ENCODE measurements at regions not wholly inside any gene's neighbourhood (a gene's known extent, or its start where the extent isn't known, plus 50 kb on each side); places are given as distances from the start of the nearest gene placed in this dataset.

DNA sequence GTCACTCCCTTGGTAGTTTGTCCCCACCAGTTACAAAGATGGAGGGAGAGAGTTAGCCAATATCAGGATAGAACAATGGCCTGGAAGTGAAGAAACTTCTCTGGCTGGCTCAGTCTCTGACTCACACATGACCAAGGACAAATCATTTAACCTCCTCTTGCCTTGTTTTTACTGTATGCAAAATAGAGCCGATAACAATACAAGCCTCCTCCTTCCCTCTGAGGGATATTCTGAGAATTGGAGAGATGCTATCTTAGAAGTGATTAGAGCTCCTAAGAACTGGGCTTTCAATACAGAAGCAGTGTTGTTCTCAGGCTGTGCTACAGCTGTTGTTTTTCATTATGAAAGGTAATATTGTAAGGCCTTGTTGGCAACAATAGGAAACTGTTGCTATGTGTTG, 87.7 kb upstream of the EGR2 start:
- Mint-ChIP-seq H3K4me3 (no peak overlapping the region), H3K9me3 (peaks cover 8% of the 10 kb centered on the region), H3K4me1 (ENCODE audit: low read depth) (no peaks in the 10 kb centered on the region), H3K27me3 (peaks cover 20% of the 10 kb centered on the region), H3K36me3 (ENCODE audit: low read depth) (no peaks in the 10 kb centered on the region), H3K27ac (no peak overlapping the region)
- intact Hi-C loops (cut with micrococcal nuclease): no loop called here

DNA sequence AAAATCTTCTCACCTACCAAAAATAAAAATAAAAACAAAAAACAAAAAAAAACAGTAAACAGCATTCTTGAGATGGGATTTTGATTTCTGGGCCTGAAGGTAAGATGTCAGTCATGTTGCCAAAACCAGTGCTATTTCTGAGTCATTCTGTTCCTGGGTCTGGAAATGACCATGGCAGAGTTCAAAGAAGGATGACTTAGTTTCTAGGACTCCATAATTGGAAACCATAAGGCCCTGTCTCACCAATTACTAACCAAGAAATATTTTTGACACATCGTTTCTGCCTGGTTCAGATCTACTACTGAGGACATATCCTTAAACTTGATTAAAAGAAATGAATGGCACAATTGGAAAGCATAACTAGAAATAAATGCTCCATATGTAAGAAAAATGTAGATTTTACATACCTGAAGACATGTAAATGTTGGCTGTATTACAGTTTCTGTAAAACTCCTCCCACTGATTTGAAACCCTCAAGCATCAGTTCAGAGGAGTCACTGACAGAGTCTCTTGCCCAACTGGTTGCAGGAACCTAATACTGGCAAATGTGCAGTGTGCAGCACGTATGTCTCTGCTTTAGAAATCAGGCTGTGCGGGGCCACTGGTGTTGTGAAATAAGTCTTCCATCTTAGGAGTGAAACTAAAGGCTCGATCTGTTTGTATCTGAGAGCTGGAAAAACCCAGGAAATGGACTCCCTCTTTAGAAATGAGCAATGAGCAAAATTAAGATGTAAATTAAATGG, 84.8 kb upstream of the EGR2 start:
- Mint-ChIP-seq H3K27me3 (peaks cover 21% of the 10 kb centered on the region), H3K4me3 (no peak overlapping the region), H3K4me1 (ENCODE audit: low read depth) (peaks cover 5% of the 10 kb centered on the region), H3K27ac (no peak overlapping the region), H3K36me3 (ENCODE audit: low read depth) (no peaks in the 10 kb centered on the region), H3K9me3 (peaks cover 8% of the 10 kb centered on the region)
- intact Hi-C loops (cut with micrococcal nuclease): no loop called here

DNA sequence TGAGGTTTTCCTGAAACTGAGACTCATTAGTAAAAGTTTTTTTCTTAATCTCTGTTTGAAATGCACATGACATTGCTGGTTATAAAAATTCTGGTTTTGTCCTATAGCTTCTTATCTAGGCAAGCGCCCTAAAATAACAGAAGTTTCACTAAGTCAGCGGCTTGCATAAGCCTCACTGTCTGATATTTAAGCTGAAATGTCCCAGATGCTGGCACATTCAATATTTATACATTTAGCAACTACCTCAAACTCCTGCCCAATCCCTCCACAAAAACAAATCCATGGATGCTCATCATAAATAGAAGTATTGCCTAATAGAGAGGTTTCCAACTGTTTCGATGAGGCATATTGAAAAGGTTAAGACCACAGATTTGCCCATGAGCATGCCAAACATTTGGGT, 83.1 kb upstream of the EGR2 start:
- peaks cover 5% of the 10 kb centered on the region for H3K4me1 Mint-ChIP-seq (ENCODE audit: low read depth)
- H3K4me3 Mint-ChIP-seq: no peak overlapping the region
- H3K9me3 Mint-ChIP-seq: no peaks in the 10 kb centered on the region
- H3K27me3 Mint-ChIP-seq: peaks cover 11% of the 10 kb centered on the region
- intact Hi-C loops (cut with micrococcal nuclease): no loop called here
- H3K36me3 Mint-ChIP-seq (ENCODE audit: low read depth): no peaks in the 10 kb centered on the region
- H3K27ac Mint-ChIP-seq: no peak overlapping the region

DNA sequence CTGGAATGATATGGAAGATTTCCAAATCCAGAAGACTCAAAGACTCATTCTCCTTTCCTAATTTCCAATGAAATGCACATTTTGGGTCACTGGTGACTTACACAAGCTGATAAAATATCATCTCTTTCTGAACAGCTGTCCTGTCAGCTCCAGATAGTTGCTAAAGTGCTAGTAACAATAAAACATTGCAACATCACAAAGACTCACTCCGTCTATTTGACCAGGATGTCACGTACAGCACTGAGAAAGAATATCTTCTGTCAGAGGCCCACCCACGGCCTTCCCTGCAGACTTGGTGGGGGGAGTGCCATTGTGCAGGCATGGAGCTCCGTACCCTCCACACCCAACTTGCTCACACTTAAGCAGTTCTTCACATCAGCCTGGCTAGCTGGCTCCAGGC, 78.9 kb upstream of the EGR2 start:
- intact Hi-C loops (cut with micrococcal nuclease): no loop called here
- Mint-ChIP-seq H3K27me3 (peaks cover 20% of the 10 kb centered on the region), H3K9me3 (no peaks in the 10 kb centered on the region), H3K4me1 (ENCODE audit: low read depth) (peaks cover 16% of the 10 kb centered on the region), H3K27ac (no peak overlapping the region), H3K36me3 (ENCODE audit: low read depth) (no peaks in the 10 kb centered on the region), H3K4me3 (no peak overlapping the region)

DNA sequence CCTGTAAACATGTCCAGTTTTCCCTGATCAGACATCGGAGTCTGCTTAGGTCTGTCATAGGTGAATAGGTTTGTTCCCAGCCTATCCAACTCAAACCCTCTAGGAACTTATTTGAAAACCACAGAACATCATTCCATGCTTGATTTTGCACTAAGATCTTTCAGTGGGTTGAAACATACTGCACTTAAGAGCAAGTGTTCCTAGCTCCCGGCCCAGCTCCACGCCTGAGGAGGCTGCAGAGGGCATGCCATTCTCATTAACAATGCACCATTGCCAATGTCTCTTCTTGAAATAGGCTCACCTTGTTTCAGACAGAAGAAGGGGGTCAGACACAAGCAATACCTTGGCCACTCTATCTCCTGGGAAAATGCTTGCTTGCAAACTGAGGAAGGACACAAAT, 78.0 kb upstream of the EGR2 start:
- Mint-ChIP-seq H3K4me1 (ENCODE audit: low read depth) (peaks cover 16% of the 10 kb centered on the region), H3K36me3 (ENCODE audit: low read depth) (no peaks in the 10 kb centered on the region), H3K4me3 (no peak overlapping the region), H3K27ac (no peak overlapping the region), H3K27me3 (peaks cover 23% of the 10 kb centered on the region), H3K9me3 (no peaks in the 10 kb centered on the region)
- intact Hi-C loops (cut with micrococcal nuclease): no loop called here

DNA sequence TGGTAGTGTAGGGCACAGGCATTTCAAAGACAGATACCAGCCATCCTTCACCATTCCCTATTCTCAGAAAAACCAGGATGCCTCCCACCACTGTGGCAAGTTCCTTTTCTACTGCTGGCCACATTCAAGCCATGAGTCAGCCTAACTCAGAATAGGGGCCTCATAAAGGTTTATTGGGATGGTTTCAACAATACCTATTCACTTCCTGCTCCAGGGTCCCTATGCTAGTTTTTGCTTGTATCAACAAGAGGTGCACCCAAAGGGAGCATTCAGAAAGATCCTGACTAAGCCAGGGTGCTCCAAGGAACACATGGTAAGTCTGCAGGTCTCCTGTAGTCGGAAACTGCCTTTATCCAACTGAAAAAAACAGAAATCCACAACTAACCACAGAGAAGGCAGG, 76.9 kb upstream of the EGR2 start:
- H3K4me1 Mint-ChIP-seq (ENCODE audit: low read depth): peaks cover 11% of the 10 kb centered on the region

DNA sequence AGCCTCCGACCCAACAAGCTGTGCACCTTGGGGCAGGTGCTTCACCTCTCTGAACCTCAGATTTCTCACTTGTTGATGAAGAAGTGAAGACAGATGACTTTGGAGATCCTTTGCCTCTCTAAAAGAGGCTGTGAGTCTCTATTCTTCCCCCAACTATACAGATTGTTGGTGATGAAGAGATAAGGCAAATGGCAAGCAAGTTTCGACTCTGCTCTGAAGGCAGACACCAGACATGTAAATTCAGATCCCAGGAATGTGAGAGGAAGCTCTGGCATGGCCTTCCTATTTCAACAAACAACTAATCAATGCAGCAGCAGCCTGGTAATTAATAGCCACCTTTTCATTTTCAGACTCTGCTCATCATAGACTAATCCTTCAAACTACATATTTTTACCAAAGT, 74.2 kb upstream of the EGR2 start:
- Mint-ChIP-seq H3K27ac (no peak overlapping the region), H3K9me3 (no peaks in the 10 kb centered on the region), H3K4me1 (ENCODE audit: low read depth) (peaks cover 17% of the 10 kb centered on the region), H3K27me3 (peaks cover 30% of the 10 kb centered on the region), H3K4me3 (no peak overlapping the region), H3K36me3 (ENCODE audit: low read depth) (no peaks in the 10 kb centered on the region)
- intact Hi-C loops (cut with micrococcal nuclease): no loop called here

More for the DNA sequence above, 76.9 kb upstream of the EGR2 start:
- Mint-ChIP-seq H3K36me3 (ENCODE audit: low read depth) (no peaks in the 10 kb centered on the region), H3K4me3 (no peak overlapping the region), H3K27ac (no peak overlapping the region), H3K9me3 (no peaks in the 10 kb centered on the region), H3K27me3 (peaks cover 25% of the 10 kb centered on the region)
- intact Hi-C loops (cut with micrococcal nuclease): no loop called here

DNA sequence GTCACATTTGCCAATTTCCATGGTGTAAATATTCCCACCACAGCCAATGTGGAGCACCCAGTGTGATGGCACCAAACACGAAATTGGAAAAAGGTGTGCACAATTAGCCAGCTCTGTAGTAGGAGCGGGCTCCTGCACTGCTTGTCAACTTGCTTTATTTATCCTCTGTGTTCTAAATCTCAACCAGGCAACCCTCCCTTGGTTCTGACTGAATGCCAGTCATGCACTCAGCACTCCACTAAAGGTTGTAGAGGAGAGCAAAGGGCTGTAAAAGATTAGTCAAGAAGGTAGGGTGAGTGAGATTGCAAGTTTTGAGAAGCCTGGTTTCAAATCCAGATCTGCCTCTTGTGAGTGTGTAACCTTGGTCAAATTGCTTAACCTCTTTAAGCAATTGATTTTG, 71.5 kb upstream of the EGR2 start:
- no peaks in the 10 kb centered on the region for H3K9me3 Mint-ChIP-seq
- H3K4me3 Mint-ChIP-seq: no peak overlapping the region
- no peak overlapping the region for H3K27ac Mint-ChIP-seq
- H3K27me3 Mint-ChIP-seq: peaks cover 51% of the 10 kb centered on the region
- peaks cover 13% of the 10 kb centered on the region for H3K4me1 Mint-ChIP-seq (ENCODE audit: low read depth)
- H3K36me3 Mint-ChIP-seq (ENCODE audit: low read depth): no peaks in the 10 kb centered on the region
- intact Hi-C loops (cut with micrococcal nuclease): no loop called here

DNA sequence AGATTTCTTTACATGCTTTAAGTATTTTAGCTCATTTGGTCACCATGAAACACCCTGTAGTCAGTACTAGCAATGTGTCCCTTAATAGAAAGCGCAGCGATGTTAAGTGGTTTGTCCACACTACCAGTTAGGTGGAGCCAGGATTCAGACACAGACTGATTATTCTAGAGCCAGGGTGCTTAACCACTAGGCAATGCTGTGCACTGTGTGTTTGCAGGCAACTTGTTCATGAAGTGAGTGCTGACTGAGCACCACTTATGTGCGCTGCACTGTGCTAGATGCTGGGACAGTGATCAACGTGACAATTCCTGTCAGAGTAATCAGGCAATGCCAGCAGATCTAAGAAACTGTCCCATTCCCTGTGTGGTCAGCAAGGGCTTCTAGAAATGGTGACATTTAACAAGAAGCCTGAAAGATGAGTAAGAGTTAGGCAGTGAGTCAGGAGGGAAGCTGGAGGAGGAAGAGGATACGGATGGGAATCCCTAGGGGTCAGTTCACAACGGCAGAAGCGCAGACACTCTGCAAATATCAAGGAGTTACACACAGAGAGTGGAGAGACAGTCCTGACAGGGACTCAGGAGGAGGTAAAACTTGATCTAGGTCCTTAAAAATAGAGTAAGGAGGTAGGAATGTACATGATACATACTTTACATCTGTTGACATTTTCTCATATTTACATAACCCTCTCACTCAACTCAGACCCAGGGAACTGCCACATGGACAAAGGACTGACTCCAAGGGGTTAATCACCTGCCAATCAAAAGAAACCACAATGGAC, 69.7 kb upstream of the EGR2 start:
- Mint-ChIP-seq H3K4me3 (no peak overlapping the region), H3K36me3 (ENCODE audit: low read depth) (no peaks in the 10 kb centered on the region), H3K9me3 (no peaks in the 10 kb centered on the region), H3K4me1 (ENCODE audit: low read depth) (peaks cover 10% of the 10 kb centered on the region), H3K27me3 (peaks cover 51% of the 10 kb centered on the region), H3K27ac (no peak overlapping the region)
- intact Hi-C loops (cut with micrococcal nuclease): no loop called here

DNA sequence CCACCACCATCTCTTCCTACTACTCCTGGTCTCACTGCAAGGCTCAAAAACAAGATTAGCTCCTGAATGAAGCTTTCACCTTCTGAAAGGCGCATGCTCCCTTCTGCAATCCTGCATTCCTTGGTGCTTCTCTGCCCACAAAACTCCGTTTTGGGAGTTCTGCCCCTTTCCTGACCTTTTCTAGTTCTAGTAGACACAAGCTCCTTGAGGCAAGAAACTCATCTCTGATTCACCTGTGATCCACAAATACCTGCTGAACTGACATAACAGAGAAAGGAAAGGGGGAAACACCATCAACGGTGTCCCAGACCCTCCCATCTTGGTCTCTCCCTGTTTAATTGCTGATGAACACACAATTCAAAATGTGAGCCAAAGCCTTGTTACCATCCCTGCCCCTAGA, 64.0 kb upstream of the EGR2 start:
- Mint-ChIP-seq H3K4me1 (ENCODE audit: low read depth) (no peaks in the 10 kb centered on the region), H3K9me3 (no peaks in the 10 kb centered on the region), H3K27ac (no peak overlapping the region), H3K4me3 (no peak overlapping the region), H3K36me3 (ENCODE audit: low read depth) (no peaks in the 10 kb centered on the region), H3K27me3 (peaks cover 46% of the 10 kb centered on the region)
- intact Hi-C loops (cut with micrococcal nuclease): no loop called here

DNA sequence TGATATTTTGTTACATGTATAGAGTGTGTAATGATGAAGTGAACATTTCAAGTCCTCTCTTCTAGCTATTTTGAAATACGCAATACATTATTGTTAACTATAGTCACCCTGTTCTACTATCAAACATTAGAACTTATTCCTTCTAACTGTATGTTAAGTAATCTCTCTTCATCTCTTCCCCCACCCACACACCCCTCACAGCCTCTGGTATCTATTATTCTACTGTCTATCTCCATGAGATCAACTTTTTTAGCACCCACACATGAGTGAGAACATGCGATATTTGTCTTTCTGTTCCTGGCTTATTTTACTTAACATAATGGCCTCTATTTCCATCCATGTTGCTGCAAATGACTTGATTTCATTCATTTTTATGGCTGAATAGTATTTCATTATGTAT, 57.7 kb upstream of the EGR2 start:
- Mint-ChIP-seq H3K36me3 (ENCODE audit: low read depth) (no peaks in the 10 kb centered on the region), H3K27me3 (peaks cover 22% of the 10 kb centered on the region), H3K4me1 (ENCODE audit: low read depth) (no peaks in the 10 kb centered on the region), H3K4me3 (no peak overlapping the region), H3K27ac (no peak overlapping the region), H3K9me3 (no peaks in the 10 kb centered on the region)
- intact Hi-C loops (cut with micrococcal nuclease): no loop called here

DNA sequence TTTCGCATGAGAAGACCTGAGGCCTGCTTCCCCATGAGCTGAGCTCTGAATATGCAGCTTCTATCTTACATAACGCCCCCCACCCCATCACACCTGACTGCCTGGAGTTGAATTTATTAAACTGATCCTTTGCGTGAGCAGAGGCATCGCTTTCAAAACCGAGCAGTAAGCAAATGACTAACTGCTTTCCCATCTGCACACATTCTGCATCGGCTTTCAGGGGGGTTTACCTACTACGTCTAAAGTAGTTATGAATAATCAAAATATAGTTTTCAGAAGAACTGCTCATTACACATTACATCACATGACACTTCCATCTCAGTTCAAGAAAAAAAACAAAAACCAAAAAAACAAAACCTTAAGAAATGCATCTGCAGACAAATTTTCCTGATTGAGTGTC, 54.7 kb upstream of the EGR2 start:
- no peaks in the 10 kb centered on the region for H3K36me3 Mint-ChIP-seq (ENCODE audit: low read depth)
- peaks cover 14% of the 10 kb centered on the region for H3K27me3 Mint-ChIP-seq
- H3K9me3 Mint-ChIP-seq: no peaks in the 10 kb centered on the region
- no peak overlapping the region for H3K4me3 Mint-ChIP-seq
- no peaks in the 10 kb centered on the region for H3K4me1 Mint-ChIP-seq (ENCODE audit: low read depth)
- no peak overlapping the region for H3K27ac Mint-ChIP-seq
- intact Hi-C loops (cut with micrococcal nuclease): no loop called here

DNA sequence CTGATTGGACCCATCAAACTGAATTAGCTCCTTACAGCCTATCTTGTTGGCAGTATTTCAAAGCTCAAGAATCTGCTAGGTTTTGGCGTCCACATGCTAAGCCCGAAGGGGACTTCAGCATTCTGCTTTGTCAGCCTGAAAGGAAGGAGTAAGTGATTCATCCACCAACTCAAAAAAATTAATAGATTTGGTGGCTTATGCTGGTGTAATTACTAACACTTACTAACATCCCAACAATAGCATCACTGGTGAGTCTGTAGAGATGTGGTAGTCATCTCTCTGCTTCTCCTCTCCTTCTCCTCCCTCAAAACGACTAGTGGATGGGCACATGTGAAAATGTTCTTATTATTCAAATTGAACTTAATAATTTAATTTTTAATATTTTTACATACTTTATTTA, 53.8 kb upstream of the EGR2 start:
- intact Hi-C loops (cut with micrococcal nuclease): no loop called here
- H3K9me3 Mint-ChIP-seq: no peaks in the 10 kb centered on the region
- peaks cover 14% of the 10 kb centered on the region for H3K27me3 Mint-ChIP-seq
- H3K4me1 Mint-ChIP-seq (ENCODE audit: low read depth): no peaks in the 10 kb centered on the region
- H3K4me3 Mint-ChIP-seq: no peak overlapping the region
- no peaks in the 10 kb centered on the region for H3K36me3 Mint-ChIP-seq (ENCODE audit: low read depth)
- no peak overlapping the region for H3K27ac Mint-ChIP-seq

DNA sequence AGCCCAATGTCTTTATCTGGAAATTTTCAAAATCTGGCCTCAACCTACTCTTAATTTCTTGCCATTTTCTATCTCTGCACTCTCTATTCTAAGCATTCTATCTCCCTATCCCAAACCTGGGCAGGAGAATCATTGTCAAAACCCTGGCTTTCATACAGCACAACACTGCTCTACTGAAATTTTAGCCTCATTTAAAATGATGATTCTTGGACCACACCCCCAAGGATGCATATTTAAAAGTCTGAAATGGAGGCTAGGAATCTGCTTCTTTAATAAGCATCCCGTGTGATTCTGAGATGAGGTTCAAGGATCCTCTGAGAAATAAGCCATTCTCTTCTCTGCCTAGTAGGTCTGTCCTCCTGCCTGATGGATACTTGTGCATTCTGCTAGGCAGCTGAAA, 50.8 kb upstream of the EGR2 start:
- H3K4me3 Mint-ChIP-seq: no peak overlapping the region
- intact Hi-C loops (cut with micrococcal nuclease): no loop called here
- no peaks in the 10 kb centered on the region for H3K36me3 Mint-ChIP-seq (ENCODE audit: low read depth)
- no peak overlapping the region for H3K27ac Mint-ChIP-seq
- H3K27me3 Mint-ChIP-seq: peaks cover 2% of the 10 kb centered on the region
- peaks cover 8% of the 10 kb centered on the region for H3K4me1 Mint-ChIP-seq (ENCODE audit: low read depth)
- no peaks in the 10 kb centered on the region for H3K9me3 Mint-ChIP-seq

DNA sequence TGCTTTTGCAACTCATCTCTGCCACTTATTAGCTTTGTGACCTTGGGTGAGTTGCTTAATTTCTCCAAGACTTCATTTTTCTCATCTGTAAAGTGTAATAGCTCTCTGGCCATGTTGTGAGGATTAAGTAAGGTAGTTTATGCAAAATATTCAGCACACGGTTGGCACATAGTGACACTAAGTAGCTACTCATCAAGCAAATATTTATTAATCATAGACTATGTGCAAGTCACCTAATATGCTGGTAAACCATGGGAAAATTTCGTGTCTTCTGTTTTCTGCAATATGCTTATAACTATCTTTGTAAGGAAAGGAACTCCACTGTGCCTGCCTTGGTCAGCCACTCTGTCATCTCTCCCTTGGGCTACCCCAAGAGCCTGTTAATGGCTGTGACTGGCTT, 50.3 kb upstream of the EGR2 start:
- H3K9me3 Mint-ChIP-seq: no peaks in the 10 kb centered on the region
- peaks cover 13% of the 10 kb centered on the region for H3K4me1 Mint-ChIP-seq (ENCODE audit: low read depth)
- no peaks in the 10 kb centered on the region for H3K36me3 Mint-ChIP-seq (ENCODE audit: low read depth)
- peaks cover under 1% of the 10 kb centered on the region for H3K27me3 Mint-ChIP-seq
- no peak overlapping the region for H3K27ac Mint-ChIP-seq
- no peak overlapping the region for H3K4me3 Mint-ChIP-seq
- intact Hi-C loops (cut with micrococcal nuclease): no loop called here

All from dendritic cell treated with granulocyte-macrophage colony-stimulating factor and Interleukin-4, amounts not matched to agents 40 ng/mL and 50 ng/mL, for 4 days (primary cell).